BE2C (cell line): ENCODE measurements at regions not wholly inside any gene's neighbourhood (a gene's known extent, or its start where the extent isn't known, plus 50 kb on each side); places are given as distances from the start of the nearest gene placed in this dataset.
"Not testable (repeated sequence)": the region's sequence is repeated elsewhere in the genome, so short reads cannot be mapped to it uniquely, and the experiment has no call there.

Experiments
- DNase-seq: peaks from one replicate; pipeline ENCODE4 v3.0.0-alpha.2; 2020
- H3K27me3 ChIP-seq: fragments of 250-450 bp; sonication (Bioruptor Pico); 2 replicates; pipeline ENCODE4 v1.5.1; 2020; ENCODE audit warnings: mild to moderate bottlenecking
- H3K36me3 ChIP-seq: fragments of 250-450 bp; sonication (Bioruptor Pico); 2 replicates; pipeline ENCODE4 v1.5.1; 2020; ENCODE audit warnings: mild to moderate bottlenecking
- H3K4me1 ChIP-seq: fragments of 250-450 bp; sonication (Bioruptor Pico); 2 replicates; pipeline ENCODE4 v1.5.1; 2020
- H3K4me3 ChIP-seq: 2 replicates; pipeline ENCODE4 v1.5.1; 2011; ENCODE audit warnings: low read depth, low read length
- H3K9me3 ChIP-seq: fragments of 250-450 bp; sonication (Bioruptor Pico); 2 replicates; pipeline ENCODE4 v1.5.1; 2020
- CTCF ChIP-seq: IDR thresholded peaks from 2 replicates; pipeline ENCODE4 v1.5.1; 2012; ENCODE audit warnings: mild to moderate bottlenecking, low read depth, low read length

GRCh38 chr13:42380420-42381164, 108.6 kb downstream of the AKAP11 start:
- Histone ChIP-seq H3K4me1 (no peaks in the 10 kb centered on the region), H3K27me3 (no peaks in the 10 kb centered on the region), H3K9me3 (0 out of 2 replicates have a peak, but pooled peaks cover 4% of the 10 kb centered on the region), H3K36me3 (no peaks in the 10 kb centered on the region), H3K4me3 (no peak overlapping the region)
- TF ChIP-seq CTCF = no peak
- no peak for DNase-seq

GRCh38 chr13:42381165-42381425, 109.1 kb downstream of the AKAP11 start:
- Histone ChIP-seq H3K36me3 (no peaks in the 10 kb centered on the region), H3K4me3 (no peak overlapping the region), H3K9me3 (0 out of 2 replicates have a peak, but pooled peaks cover 4% of the 10 kb centered on the region), H3K27me3 (no peaks in the 10 kb centered on the region), H3K4me1 (no peaks in the 10 kb centered on the region)
- no peak for TF ChIP-seq CTCF
- DNase-seq = no peak

- not testable (repeated sequence) for H3K27me3 ChIP-seq, H3K4me3 ChIP-seq, H3K9me3 ChIP-seq, H3K4me1 ChIP-seq, DNase-seq, H3K36me3 ChIP-seq
Measured at GRCh38 chr13:42381426-42381825, 109.5 kb downstream of the AKAP11 start.

GRCh38 chr13:42383025-42383424, 111.1 kb downstream of the AKAP11 start:
- TF ChIP-seq CTCF = no peak
- H3K4me1 ChIP-seq = no peaks in the 10 kb centered on the region

GRCh38 chr13:42384265-42384664, 112.3 kb downstream of the AKAP11 start:
- Histone ChIP-seq H3K4me1 (no peaks in the 10 kb centered on the region), H3K27me3 (no peaks in the 10 kb centered on the region), H3K9me3 (0 out of 2 replicates have a peak, but pooled peaks cover 4% of the 10 kb centered on the region), H3K4me3 (no peak overlapping the region), H3K36me3 (no peaks in the 10 kb centered on the region)
- TF ChIP-seq CTCF = no peak
- no peak for DNase-seq

More at GRCh38 chr13:42383025-42383424, 111.1 kb downstream of the AKAP11 start:
- H3K27me3 ChIP-seq = no peaks in the 10 kb centered on the region
- no peak overlapping the region for H3K4me3 ChIP-seq
- no peaks in the 10 kb centered on the region for H3K36me3 ChIP-seq
- no peak for DNase-seq
- H3K9me3 ChIP-seq = 0 out of 2 replicates have a peak, but pooled peaks cover 4% of the 10 kb centered on the region

GRCh38 chr13:42388326-42388725, 116.4 kb downstream of the AKAP11 start:
- Histone ChIP-seq H3K27me3 (no peaks in the 10 kb centered on the region), H3K9me3 (no peaks in the 10 kb centered on the region), H3K4me1 (no peaks in the 10 kb centered on the region), H3K36me3 (no peaks in the 10 kb centered on the region), H3K4me3 (no peak overlapping the region)
- no peak for DNase-seq
- TF ChIP-seq CTCF = no peak
